HG03175 (cell line): ENCODE measurements at regions not wholly inside any gene's neighbourhood (a gene's known extent, or its start where the extent isn't known, plus 50 kb on each side); places are given as distances from the start of the nearest gene placed in this dataset.

Experiments
- ATAC-seq: cut with Tn5 transposase; IDR thresholded peaks from one replicate; pipeline ENCODE4 v1.9.1; 2021; ENCODE audit warnings: mild to moderate bottlenecking, moderate library complexity; ENCODE audit not compliant: unreplicated experiment

GRCh38 chr22:49299821-49300231 lies 527.8 kb downstream of the BRD1 start:
- ATAC-seq = no peak

GRCh38 chr22:49298834-49299750 lies 528.6 kb downstream of the BRD1 start:
- no peak for ATAC-seq

- ATAC-seq = no peak
Observed at GRCh38 chr22:49297871-49298721, 529.6 kb downstream of the BRD1 start.

DNA sequence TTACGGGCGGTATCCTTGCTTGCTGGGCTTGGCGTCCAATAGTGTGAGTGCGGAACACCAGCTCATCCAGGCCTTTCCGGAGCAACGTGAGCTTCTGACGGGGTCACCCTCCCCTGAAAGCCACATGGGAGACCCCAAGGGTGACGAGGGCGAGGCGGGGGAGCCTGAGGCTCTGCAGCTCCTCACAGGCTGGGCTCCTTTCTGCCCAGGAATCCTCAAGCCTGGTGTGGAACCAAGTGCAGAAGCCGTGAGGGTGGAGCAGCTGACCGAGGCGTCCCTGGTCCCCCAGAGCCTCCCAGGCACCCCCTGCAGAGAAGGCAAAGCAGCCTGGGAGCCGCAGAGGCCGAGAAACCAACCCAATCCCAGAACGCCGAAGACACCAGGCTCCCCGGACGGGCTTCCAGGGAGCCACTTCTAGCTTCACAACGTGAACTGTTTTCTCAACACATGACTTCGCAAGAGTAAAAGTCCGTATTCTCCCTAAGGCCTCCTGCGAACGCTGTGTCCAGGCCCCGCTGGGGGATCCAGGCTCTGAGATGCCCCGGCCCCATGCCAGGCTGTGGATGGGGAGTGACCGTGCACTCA lies 530.3 kb downstream of the BRD1 start:
- ATAC-seq = no peak

DNA sequence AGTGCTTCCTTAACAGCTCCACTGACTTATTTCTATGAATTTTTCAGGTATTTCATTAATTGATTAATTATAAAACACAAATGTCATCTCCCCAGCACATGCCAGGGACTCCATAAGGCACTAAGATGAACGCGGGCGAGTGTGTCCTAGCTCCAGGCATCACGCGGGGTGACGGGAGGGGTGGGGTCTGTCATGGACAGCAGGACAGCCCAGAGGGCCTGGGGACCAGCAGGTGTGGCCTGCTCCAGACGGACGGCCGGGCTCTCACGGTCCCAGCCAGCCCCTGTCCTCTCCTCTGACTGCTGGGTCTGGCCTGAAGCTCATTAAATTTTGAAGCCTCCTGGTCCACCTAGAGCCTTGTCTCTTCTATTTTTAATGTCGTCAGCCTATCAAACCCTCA lies 531.1 kb downstream of the BRD1 start:
- ATAC-seq = no peak

DNA sequence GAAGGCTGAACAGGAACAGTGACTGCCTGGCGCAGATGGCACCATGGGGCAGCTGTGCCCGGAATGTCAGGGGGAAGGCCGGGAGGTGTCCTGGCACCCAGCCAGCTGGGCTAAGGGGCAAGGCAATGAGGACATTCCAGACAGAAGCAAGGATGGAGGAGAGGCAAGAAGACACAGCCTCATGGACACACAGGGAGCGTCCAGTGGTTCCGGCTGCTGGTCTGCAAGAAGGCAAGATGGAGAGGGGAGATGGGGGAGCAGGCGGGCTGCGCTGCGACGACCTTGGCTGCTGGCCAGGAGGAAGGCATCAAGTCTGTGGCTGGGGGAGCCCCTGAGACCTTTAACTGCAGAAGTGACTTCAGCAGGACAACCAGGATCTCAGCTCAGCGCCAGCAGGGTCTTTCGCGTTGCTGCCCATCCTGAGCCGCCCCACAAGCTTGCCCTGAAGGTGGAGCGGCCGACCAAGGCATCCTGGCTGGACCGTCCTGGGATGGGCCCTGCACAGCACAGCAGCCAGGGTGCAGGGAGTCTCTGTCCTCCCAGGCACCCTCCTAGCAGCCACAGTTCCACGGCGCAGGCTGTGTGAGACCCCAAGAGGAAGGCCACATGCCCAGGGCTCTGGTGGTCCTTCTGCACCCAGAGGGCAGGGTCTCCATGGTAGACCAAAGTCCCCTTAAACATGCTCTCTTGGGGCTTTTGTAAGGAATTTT lies 531.7 kb downstream of the BRD1 start:
- no peak for ATAC-seq

- ATAC-seq = no peak
Observed at GRCh38 chr22:49295465-49295743, 532.3 kb downstream of the BRD1 start.

DNA sequence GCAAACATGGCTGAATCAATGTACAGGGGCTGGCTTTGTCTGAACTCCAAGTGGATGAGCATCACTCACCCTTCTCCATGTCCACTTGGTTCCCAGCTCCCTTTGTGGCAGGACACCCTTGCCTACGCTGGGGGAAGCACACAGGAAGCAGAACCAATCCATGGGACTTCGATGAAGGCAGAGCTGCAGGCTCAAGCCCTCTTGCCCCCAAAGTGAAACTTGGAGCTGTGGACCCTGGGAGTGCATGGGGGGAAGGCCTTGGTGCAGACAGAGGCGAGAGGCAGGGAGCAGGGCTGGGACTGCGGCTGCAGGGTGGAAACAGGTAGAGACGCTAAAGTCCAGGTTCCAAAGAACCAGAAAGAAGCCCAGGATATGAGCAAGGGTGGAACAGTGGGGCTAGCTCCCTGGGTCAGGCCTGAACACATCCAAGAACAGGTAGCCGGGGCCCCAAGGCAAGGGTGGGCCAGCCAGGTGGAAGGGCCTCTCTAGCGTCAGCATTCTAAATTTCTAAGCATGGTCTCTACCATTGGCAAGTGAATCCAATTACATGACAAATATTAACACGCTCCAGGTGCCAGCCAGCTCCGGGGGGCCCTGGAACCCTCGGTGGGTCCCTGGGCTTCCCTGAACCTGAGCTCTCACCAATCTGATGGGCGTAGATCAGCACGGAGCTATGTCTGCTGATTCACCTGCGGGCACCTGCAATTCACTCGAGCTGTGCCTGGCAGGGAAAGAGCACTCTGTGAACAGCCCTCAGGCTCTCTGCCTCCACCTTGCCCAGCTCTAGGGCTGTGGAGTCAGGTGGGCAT lies 532.8 kb downstream of the BRD1 start:
- ATAC-seq = no peak

GRCh38 chr22:49292909-49293308 lies 534.8 kb downstream of the BRD1 start:
- ATAC-seq = no peak

DNA sequence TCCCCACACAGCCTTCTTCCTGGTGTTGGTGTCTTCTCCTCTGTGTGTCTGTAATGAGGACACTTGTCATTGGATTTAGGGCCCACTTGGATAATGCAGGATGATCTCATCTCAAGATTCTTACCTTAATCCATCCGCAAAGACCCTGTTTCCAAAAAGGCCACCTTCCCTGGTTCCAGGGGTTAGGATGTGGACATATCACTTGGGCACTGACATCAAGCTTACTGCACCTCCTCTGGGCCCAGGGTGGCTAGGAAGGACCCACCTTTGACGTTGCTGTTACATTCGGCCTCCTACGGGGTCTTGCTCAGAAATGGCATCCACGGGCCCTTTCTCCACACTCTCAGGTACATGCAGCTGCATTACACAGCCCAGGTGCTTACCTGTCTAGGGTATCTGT lies 535.9 kb downstream of the BRD1 start:
- ATAC-seq = no peak

- no peak for ATAC-seq
Observed at GRCh38 chr22:49291169-49291568, 536.5 kb downstream of the BRD1 start.

- no peak for ATAC-seq
Observed at GRCh38 chr22:49290711-49291110, 537.0 kb downstream of the BRD1 start.

DNA sequence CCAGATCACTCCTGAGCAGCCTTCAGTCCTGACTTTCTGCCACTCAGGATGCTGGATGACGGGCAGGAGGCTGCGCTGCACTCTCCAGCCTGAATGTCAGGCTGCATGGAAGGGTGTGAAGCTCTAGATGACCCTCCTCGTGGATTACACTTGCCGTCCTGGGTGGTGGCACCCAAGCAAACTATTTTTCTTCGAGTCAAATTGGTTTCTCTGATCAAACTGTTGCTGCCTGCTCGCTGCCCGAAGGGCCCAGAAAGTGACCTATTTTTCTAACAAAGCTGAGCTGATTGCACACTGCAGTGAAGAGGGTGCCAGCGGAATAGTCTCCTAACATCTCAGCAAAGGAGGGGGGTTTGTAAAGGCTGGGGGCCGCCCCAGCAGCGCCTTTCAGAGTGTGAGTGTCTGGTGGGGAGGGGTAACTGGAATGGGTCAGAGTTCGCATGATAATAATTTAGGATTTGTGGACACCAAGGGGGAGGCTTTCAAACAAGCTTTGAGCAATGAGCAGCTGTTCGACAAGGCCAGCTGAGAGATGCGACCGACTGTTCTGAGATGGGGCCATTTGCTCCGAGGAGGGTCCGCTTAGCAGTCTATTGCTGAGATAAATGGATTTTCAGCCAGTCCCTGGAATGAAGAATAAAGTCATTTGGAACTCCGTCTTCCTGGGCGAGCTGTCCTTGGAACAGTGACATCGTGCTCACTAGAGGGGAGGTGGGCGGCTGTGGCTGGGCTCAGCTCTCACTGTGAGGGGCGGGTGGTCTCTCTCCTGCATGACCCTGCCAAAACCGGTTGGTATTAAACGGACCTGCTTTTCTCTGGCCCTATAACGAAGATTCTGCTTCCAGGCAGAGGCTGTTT lies 537.6 kb downstream of the BRD1 start:
- no peak for ATAC-seq

DNA sequence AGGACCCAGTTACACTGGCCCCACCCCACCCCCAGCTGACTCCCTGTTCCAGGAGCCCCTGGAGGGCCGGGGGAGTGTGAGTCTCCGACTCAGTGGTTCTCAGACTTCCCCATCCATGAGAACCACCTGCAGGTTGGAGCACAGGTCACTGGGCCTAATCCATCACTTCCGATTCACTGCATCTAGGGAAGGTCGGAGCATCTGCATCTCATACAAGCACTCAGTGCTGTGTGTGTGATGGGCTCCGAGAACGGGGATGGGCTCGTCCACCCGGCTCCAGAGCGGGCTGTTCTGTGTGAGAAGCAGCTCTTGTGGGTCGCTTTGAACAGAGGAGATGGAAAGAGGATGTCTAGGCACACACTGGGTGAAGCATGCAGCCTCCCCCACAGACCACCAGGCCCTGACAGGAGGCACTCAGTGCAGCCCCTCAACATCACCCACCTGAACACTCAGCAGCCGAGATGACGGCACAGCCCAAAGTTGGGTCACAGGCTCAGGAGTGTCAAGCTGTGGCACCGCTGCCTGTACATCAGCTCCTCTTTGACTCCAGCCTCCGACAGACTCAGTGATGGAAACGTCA lies 541.4 kb downstream of the BRD1 start:
- ATAC-seq = no peak

DNA sequence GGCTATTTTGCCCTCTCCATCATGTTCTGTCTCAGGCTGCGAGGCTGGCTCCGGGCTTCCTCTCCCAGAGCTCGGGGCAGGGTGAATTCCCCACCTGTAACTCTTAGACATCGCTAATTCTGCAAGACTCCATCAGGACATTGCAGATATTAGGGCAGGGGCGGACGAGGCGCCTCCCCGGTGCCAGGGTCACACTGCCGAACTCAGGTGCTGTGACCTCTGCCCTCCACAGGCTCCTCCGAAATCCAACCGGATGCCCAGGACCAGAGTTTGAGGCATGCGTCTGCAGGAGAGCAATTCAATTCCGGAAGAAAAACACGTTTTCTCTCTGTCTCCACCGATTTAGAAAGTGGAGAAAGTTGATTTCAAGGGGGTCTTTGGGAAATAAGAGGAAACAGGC lies 542.7 kb downstream of the BRD1 start:
- no peak for ATAC-seq

DNA sequence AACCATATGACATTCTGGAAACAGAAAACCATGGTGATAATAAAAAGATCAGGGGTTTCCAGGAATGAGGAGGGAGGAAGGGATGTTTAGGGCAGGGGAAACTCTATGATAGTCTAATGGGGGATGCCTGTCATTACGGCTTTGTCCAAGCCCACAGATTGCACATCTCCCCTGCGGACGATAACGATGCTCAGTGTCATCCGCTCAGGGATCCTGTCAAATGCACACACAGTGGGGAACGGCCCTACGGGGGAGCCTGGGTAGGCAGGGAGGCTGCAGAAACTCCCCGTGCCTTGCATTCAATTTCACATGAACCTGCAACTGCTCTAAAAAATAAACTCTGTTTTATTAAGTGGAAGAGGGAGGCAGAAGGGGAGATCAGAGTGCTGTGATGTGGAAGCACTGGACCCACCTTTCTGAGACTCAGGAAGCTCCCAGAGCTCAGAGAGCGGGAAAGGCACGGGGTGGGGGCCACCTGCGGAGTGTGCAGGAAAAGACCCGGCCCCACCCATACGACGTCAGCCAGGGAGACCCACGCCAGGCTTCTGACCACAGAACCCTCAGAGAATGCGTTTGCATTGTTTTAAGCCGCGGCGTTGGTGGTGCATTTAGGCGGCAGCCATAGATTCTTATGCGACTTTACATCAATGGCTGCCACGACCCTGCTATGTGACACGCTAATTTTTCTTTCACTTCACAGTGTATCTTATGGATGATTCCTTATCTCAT lies 543.5 kb downstream of the BRD1 start:
- ATAC-seq = no peak

DNA sequence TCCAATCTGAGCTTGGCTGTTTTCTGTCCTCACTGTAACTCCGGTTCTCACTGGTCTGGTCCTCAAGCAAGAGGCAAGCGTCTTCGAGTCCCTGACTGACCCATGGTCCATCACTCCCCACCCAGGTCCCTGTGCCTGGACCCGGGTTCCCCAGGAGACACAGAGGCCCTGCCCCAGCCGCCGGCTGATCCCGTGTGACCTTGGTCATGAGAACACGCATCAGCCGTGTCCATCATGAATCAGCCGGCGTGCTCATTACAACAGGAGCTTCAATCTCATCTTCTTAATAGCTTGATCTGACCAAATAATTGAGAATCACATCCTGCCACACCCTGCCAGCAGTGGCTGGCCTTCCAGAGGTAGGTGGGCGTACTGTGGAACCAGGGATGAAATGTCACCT lies 545.1 kb downstream of the BRD1 start:
- no peak for ATAC-seq
